Small intestine (tissue), 7 donors: ENCODE measurements at regions not wholly inside any gene's neighbourhood (a gene's known extent, or its start where the extent isn't known, plus 50 kb on each side); places are given as distances from the start of the nearest gene placed in this dataset.

Experiments used
- DNase-seq, 2 donors: peaks; one replicate each; pipeline versions ENCODE4 v3.0.0 to v3.0.0-alpha.2; 2013
- FAIRE-seq: peaks from 2 replicates; lab custom pipeline; 2012; peaks lifted over from hg19 to GRCh38; lab: Jason Lieb, UNC
- H3K27ac ChIP-seq, 3 donors: one replicate each; pipeline ENCODE4 v1.5.1; 2013; ENCODE audit warnings: low read length in 2 of 3, mild to moderate bottlenecking in 2 of 3, control low read depth in 1 of 3, inconsistent platforms in 1 of 3, low read depth in 1 of 3, moderate library complexity in 1 of 3
- H3K27me3 ChIP-seq, 3 donors: one replicate each; pipeline ENCODE4 v1.6.1; 2013; ENCODE audit warnings: low read length in 3 of 3, inconsistent platforms in 1 of 3; ENCODE audit not compliant: control insufficient read depth in 3 of 3, insufficient read depth in 3 of 3
- H3K36me3 ChIP-seq, 3 donors: one replicate each; pipeline ENCODE4 v1.6.1; 2013; ENCODE audit warnings: low read length in 3 of 3, inconsistent platforms in 1 of 3, low read depth in 1 of 3, mild to moderate bottlenecking in 1 of 3, moderate library complexity in 1 of 3; ENCODE audit not compliant: control insufficient read depth in 3 of 3, insufficient read depth in 2 of 3
- H3K4me1 ChIP-seq, 3 donors: one replicate each; pipeline ENCODE4 v1.6.1; 2013; ENCODE audit warnings: low read length in 2 of 3, inconsistent platforms in 1 of 3, low read depth in 1 of 3, mild to moderate bottlenecking in 1 of 3, moderate library complexity in 1 of 3; ENCODE audit not compliant: control insufficient read depth in 3 of 3, insufficient read depth in 2 of 3
- H3K4me3 ChIP-seq, 3 donors: one replicate each; pipeline ENCODE4 v1.5.1; 2013; ENCODE audit warnings: low read length in 3 of 3, control low read depth in 1 of 3, inconsistent platforms in 1 of 3, low read depth in 1 of 3, mild to moderate bottlenecking in 1 of 3, moderate library complexity in 1 of 3
- H3K9me3 ChIP-seq, 2 donors: one replicate each; pipeline ENCODE4 v1.6.1; 2013; ENCODE audit warnings: low read depth in 1 of 2, low read length in 1 of 2; ENCODE audit not compliant: control insufficient read depth in 2 of 2, insufficient read depth in 1 of 2
- WGBS, 3 donors: extraction: QIAGEN DNeasy Blood & Tissue Kit; methylation state at CpG; one replicate each; pipeline ENCODE4 v1.1.7; 2013; 5-methylcytosine and 5-hydroxymethylcytosine counted together
- donor health status: healthy with polysubstance abuse.
- donor health status: control.
- donor health status: control.
- donor health status: Bipolar disorder and iron deficiency.
- donor health status: healthy.

GRCh38 chr7:10268034-10268433, 705.6 kb upstream of the PHF14 start:
- Histone ChIP-seq H3K9me3 (no peaks in the 10 kb centered on the region), H3K4me3 (no peak overlapping the region), H3K36me3 (no peaks in the 10 kb centered on the region), H3K27ac (no peak overlapping the region), H3K4me1 (no peaks in the 10 kb centered on the region), H3K27me3 (no peaks in the 10 kb centered on the region)
- DNase-seq (no peak), FAIRE-seq (no peak)
- WGBS, 3 donors, result 16 to 24% (median 21%) methylated on average over 3 of the region's 3 CpGs

GRCh38 chr7:10282909-10283308, 690.8 kb upstream of the PHF14 start:
- no peak for DNase-seq
- no peaks in the 10 kb centered on the region for H3K27me3 ChIP-seq
- no peak for FAIRE-seq
- H3K27ac ChIP-seq, result no peak overlapping the region
- no peaks in the 10 kb centered on the region for H3K36me3 ChIP-seq
- H3K9me3 ChIP-seq, result peaks cover 0 to 2% of the 10 kb centered on the region in 2 donors
- H3K4me1 ChIP-seq, result no peaks in the 10 kb centered on the region
- H3K4me3 ChIP-seq, result no peak overlapping the region

GRCh38 chr7:10284001-10284400, 689.7 kb upstream of the PHF14 start:
- no peak for FAIRE-seq
- 80 to 93% (median 89%) methylated on average over 1 of the region's 1 CpG for WGBS, 3 donors
- Histone ChIP-seq H3K9me3 (peaks cover 0 to 3% of the 10 kb centered on the region in 2 donors), H3K36me3 (no peaks in the 10 kb centered on the region), H3K4me3 (no peak overlapping the region), H3K27me3 (no peaks in the 10 kb centered on the region), H3K27ac (no peak overlapping the region), H3K4me1 (no peaks in the 10 kb centered on the region)
- DNase-seq, result no peak

- no peaks in the 10 kb centered on the region for H3K4me1 ChIP-seq
- no peak for DNase-seq
- 50 to 68% (median 55%) methylated on average over 3 of the region's 3 CpGs for WGBS, 3 donors
- FAIRE-seq, result no peak
- H3K27me3 ChIP-seq, result no peaks in the 10 kb centered on the region
- H3K9me3 ChIP-seq, result no peaks in the 10 kb centered on the region
- H3K27ac ChIP-seq, result no peak overlapping the region
- no peaks in the 10 kb centered on the region for H3K36me3 ChIP-seq
- H3K4me3 ChIP-seq, result no peak overlapping the region
Observed at GRCh38 chr7:10299384-10299783, 674.3 kb upstream of the PHF14 start.

GRCh38 chr7:10300577-10300976, 673.1 kb upstream of the PHF14 start:
- Histone ChIP-seq H3K27me3 (no peaks in the 10 kb centered on the region), H3K27ac (no peak overlapping the region), H3K36me3 (no peaks in the 10 kb centered on the region), H3K4me3 (no peak overlapping the region), H3K9me3 (no peaks in the 10 kb centered on the region), H3K4me1 (no peaks in the 10 kb centered on the region)
- FAIRE-seq (no peak), DNase-seq (no peak)
- WGBS, 3 donors, result 11 to 25% (median 20%) methylated on average over 5 of the region's 5 CpGs

GRCh38 chr7:10308276-10308675, 665.4 kb upstream of the PHF14 start:
- Histone ChIP-seq H3K36me3 (no peaks in the 10 kb centered on the region), H3K4me1 (no peaks in the 10 kb centered on the region), H3K27ac (no peak overlapping the region), H3K4me3 (no peak overlapping the region), H3K27me3 (no peaks in the 10 kb centered on the region), H3K9me3 (peaks cover 0 to 2% of the 10 kb centered on the region in 2 donors)
- DNase-seq (no peak), FAIRE-seq (no peak)

GRCh38 chr7:10312942-10313341, 660.7 kb upstream of the PHF14 start:
- no peak overlapping the region for H3K4me3 ChIP-seq
- H3K4me1 ChIP-seq, result no peaks in the 10 kb centered on the region
- FAIRE-seq (no peak), DNase-seq (no peak)
- H3K27me3 ChIP-seq, result no peaks in the 10 kb centered on the region
- H3K36me3 ChIP-seq, result no peaks in the 10 kb centered on the region
- WGBS, 3 donors, result 97 to 99% (median 97%) methylated on average over 2 of the region's 2 CpGs
- H3K9me3 ChIP-seq, result no peaks in the 10 kb centered on the region
- no peak overlapping the region for H3K27ac ChIP-seq

GRCh38 chr7:10315881-10316280, 657.8 kb upstream of the PHF14 start:
- FAIRE-seq, result no peak
- 58 to 67% (median 66%) methylated on average over 4 of the region's 4 CpGs for WGBS, 3 donors
- no peak for DNase-seq

GRCh38 chr7:10316488-10316887, 657.2 kb upstream of the PHF14 start:
- Histone ChIP-seq H3K27me3 (no peaks in the 10 kb centered on the region), H3K27ac (no peak overlapping the region), H3K36me3 (no peaks in the 10 kb centered on the region), H3K4me3 (no peak overlapping the region), H3K9me3 (no peaks in the 10 kb centered on the region), H3K4me1 (no peaks in the 10 kb centered on the region)
- WGBS, 3 donors, result 83 to 93% (median 88%) methylated on average over 1 of the region's 1 CpG
- DNase-seq (no peak), FAIRE-seq (no peak)

More at GRCh38 chr7:10315881-10316280, 657.8 kb upstream of the PHF14 start:
- Histone ChIP-seq H3K36me3 (no peaks in the 10 kb centered on the region), H3K27me3 (no peaks in the 10 kb centered on the region), H3K4me1 (no peaks in the 10 kb centered on the region), H3K27ac (no peak overlapping the region), H3K9me3 (no peaks in the 10 kb centered on the region), H3K4me3 (no peak overlapping the region)
